ENCODE measurements at regions not wholly inside any gene's neighbourhood (a gene's known extent, or its start where the extent isn't known, plus 50 kb on each side); places are given as distances from the start of the nearest gene placed in this dataset.

- no peaks in the 10 kb centered on the region for H4K20me1 ChIP-seq (ENCODE audit: insufficient read depth, low read depth, low read length)
- no peaks in the 10 kb centered on the region for H3K9me2 ChIP-seq (replicated peaks; ENCODE audit: insufficient read depth, low read length)
Observed at GRCh38 chr13:103958691-103959090, 892.5 kb upstream of the SLC10A2 start.

GRCh38 chr13:103957939-103958338 lies 891.7 kb upstream of the SLC10A2 start:
- no peak overlapping the region for H3K27ac ChIP-seq (ENCODE audit: low read length)
- H3K4me2 ChIP-seq (ENCODE audit: low read depth, low read length, poor library complexity, severe bottlenecking): no peak overlapping the region
- no peak for DNase-seq
- peaks cover 41% of the 10 kb centered on the region for H3K9me3 ChIP-seq (ENCODE audit: low read length)
- H3K9ac ChIP-seq (ENCODE audit: low read length): no peak overlapping the region
- H3K79me2 ChIP-seq (ENCODE audit: low read length): no peaks in the 10 kb centered on the region
- no peak overlapping the region for H3K4me3 ChIP-seq (ENCODE audit: low read length)
- no peak overlapping the region for H2AFZ ChIP-seq (ENCODE audit: low read length)
- no peaks in the 10 kb centered on the region for H3K27me3 ChIP-seq (ENCODE audit: low read length)
- H4K20me1 ChIP-seq (ENCODE audit: insufficient read depth, low read depth, low read length): no peaks in the 10 kb centered on the region
- no peaks in the 10 kb centered on the region for H3K36me3 ChIP-seq (ENCODE audit: insufficient read depth, low read length)
- no peaks in the 10 kb centered on the region for H3K4me1 ChIP-seq (ENCODE audit: low read length)
- no peaks in the 10 kb centered on the region for H3K9me2 ChIP-seq (replicated peaks; ENCODE audit: insufficient read depth, low read length)

More at GRCh38 chr13:103958691-103959090, 892.5 kb upstream of the SLC10A2 start:
- DNase-seq: no peak
- Histone ChIP-seq H3K9ac (ENCODE audit: low read length) (no peak overlapping the region), H3K4me1 (ENCODE audit: low read length) (no peaks in the 10 kb centered on the region), H3K9me3 (ENCODE audit: low read length) (peaks cover 42% of the 10 kb centered on the region), H3K4me2 (ENCODE audit: low read depth, low read length, poor library complexity, severe bottlenecking) (no peak overlapping the region), H3K4me3 (ENCODE audit: low read length) (no peak overlapping the region), H2AFZ (ENCODE audit: low read length) (no peak overlapping the region), H3K27ac (ENCODE audit: low read length) (no peak overlapping the region), H3K27me3 (ENCODE audit: low read length) (no peaks in the 10 kb centered on the region), H3K36me3 (ENCODE audit: insufficient read depth, low read length) (no peaks in the 10 kb centered on the region), H3K79me2 (ENCODE audit: low read length) (no peaks in the 10 kb centered on the region)

GRCh38 chr13:103953859-103954258 lies 887.6 kb upstream of the SLC10A2 start:
- Histone ChIP-seq H4K20me1 (ENCODE audit: insufficient read depth, low read depth, low read length) (no peaks in the 10 kb centered on the region), H3K9me2 (replicated peaks; ENCODE audit: insufficient read depth, low read length) (no peaks in the 10 kb centered on the region), H3K4me2 (ENCODE audit: low read depth, low read length, poor library complexity, severe bottlenecking) (no peak overlapping the region), H3K4me3 (ENCODE audit: low read length) (no peak overlapping the region), H3K79me2 (ENCODE audit: low read length) (no peaks in the 10 kb centered on the region), H3K9me3 (ENCODE audit: low read length) (peaks cover 26% of the 10 kb centered on the region), H3K9ac (ENCODE audit: low read length) (no peak overlapping the region), H3K27ac (ENCODE audit: low read length) (no peak overlapping the region), H3K27me3 (ENCODE audit: low read length) (no peaks in the 10 kb centered on the region), H3K36me3 (ENCODE audit: insufficient read depth, low read length) (no peaks in the 10 kb centered on the region), H3K4me1 (ENCODE audit: low read length) (no peaks in the 10 kb centered on the region), H2AFZ (ENCODE audit: low read length) (no peak overlapping the region)
- no peak for DNase-seq

GRCh38 chr13:103952183-103952582 lies 886.0 kb upstream of the SLC10A2 start:
- Histone ChIP-seq H2AFZ (ENCODE audit: low read length) (no peak overlapping the region), H3K9me3 (ENCODE audit: low read length) (peaks cover 19% of the 10 kb centered on the region), H3K36me3 (ENCODE audit: insufficient read depth, low read length) (no peaks in the 10 kb centered on the region), H3K4me2 (ENCODE audit: low read depth, low read length, poor library complexity, severe bottlenecking) (no peak overlapping the region), H4K20me1 (ENCODE audit: insufficient read depth, low read depth, low read length) (no peaks in the 10 kb centered on the region), H3K4me1 (ENCODE audit: low read length) (no peaks in the 10 kb centered on the region), H3K27me3 (ENCODE audit: low read length) (no peaks in the 10 kb centered on the region), H3K79me2 (ENCODE audit: low read length) (no peaks in the 10 kb centered on the region), H3K4me3 (ENCODE audit: low read length) (no peak overlapping the region), H3K27ac (ENCODE audit: low read length) (no peak overlapping the region), H3K9ac (ENCODE audit: low read length) (no peak overlapping the region), H3K9me2 (replicated peaks; ENCODE audit: insufficient read depth, low read length) (no peaks in the 10 kb centered on the region)
- no peak for DNase-seq

GRCh38 chr13:103948426-103948825 lies 882.2 kb upstream of the SLC10A2 start:
- Histone ChIP-seq H3K4me3 (ENCODE audit: low read length) (no peak overlapping the region), H3K4me1 (ENCODE audit: low read length) (no peaks in the 10 kb centered on the region), H3K79me2 (ENCODE audit: low read length) (no peaks in the 10 kb centered on the region), H3K9me2 (replicated peaks; ENCODE audit: insufficient read depth, low read length) (no peaks in the 10 kb centered on the region), H3K27ac (ENCODE audit: low read length) (no peak overlapping the region), H3K27me3 (ENCODE audit: low read length) (no peaks in the 10 kb centered on the region), H3K36me3 (ENCODE audit: insufficient read depth, low read length) (no peaks in the 10 kb centered on the region), H4K20me1 (ENCODE audit: insufficient read depth, low read depth, low read length) (no peaks in the 10 kb centered on the region), H3K9ac (ENCODE audit: low read length) (no peak overlapping the region), H2AFZ (ENCODE audit: low read length) (no peak overlapping the region), H3K4me2 (ENCODE audit: low read depth, low read length, poor library complexity, severe bottlenecking) (no peak overlapping the region), H3K9me3 (ENCODE audit: low read length) (peaks cover 6% of the 10 kb centered on the region)
- DNase-seq: no peak

GRCh38 chr13:103945836-103946235 lies 879.6 kb upstream of the SLC10A2 start:
- Histone ChIP-seq H3K27ac (ENCODE audit: low read length) (no peak overlapping the region), H3K9ac (ENCODE audit: low read length) (no peak overlapping the region), H3K27me3 (ENCODE audit: low read length) (no peaks in the 10 kb centered on the region), H3K4me3 (ENCODE audit: low read length) (no peak overlapping the region), H3K79me2 (ENCODE audit: low read length) (no peaks in the 10 kb centered on the region), H4K20me1 (ENCODE audit: insufficient read depth, low read depth, low read length) (no peaks in the 10 kb centered on the region), H3K36me3 (ENCODE audit: insufficient read depth, low read length) (no peaks in the 10 kb centered on the region), H3K4me1 (ENCODE audit: low read length) (no peaks in the 10 kb centered on the region), H3K4me2 (ENCODE audit: low read depth, low read length, poor library complexity, severe bottlenecking) (no peak overlapping the region), H3K9me2 (replicated peaks; ENCODE audit: insufficient read depth, low read length) (no peaks in the 10 kb centered on the region), H2AFZ (ENCODE audit: low read length) (no peak overlapping the region), H3K9me3 (ENCODE audit: low read length) (no peaks in the 10 kb centered on the region; the same call in 1 of the 2 replicates)
- no peak for DNase-seq

- no peak overlapping the region for H2AFZ ChIP-seq (ENCODE audit: low read length)
- H3K4me3 ChIP-seq (ENCODE audit: low read length): no peak overlapping the region
- no peaks in the 10 kb centered on the region for H4K20me1 ChIP-seq (ENCODE audit: insufficient read depth, low read depth, low read length)
- H3K27me3 ChIP-seq (ENCODE audit: low read length): no peaks in the 10 kb centered on the region
- no peak overlapping the region for H3K9ac ChIP-seq (ENCODE audit: low read length)
- H3K4me2 ChIP-seq (ENCODE audit: low read depth, low read length, poor library complexity, severe bottlenecking): no peak overlapping the region
- no peaks in the 10 kb centered on the region for H3K79me2 ChIP-seq (ENCODE audit: low read length)
- H3K27ac ChIP-seq (ENCODE audit: low read length): no peak overlapping the region
- DNase-seq: no peak
- H3K9me2 ChIP-seq (replicated peaks; ENCODE audit: insufficient read depth, low read length): no peaks in the 10 kb centered on the region
- H3K4me1 ChIP-seq (ENCODE audit: low read length): no peaks in the 10 kb centered on the region
- no peaks in the 10 kb centered on the region for H3K36me3 ChIP-seq (ENCODE audit: insufficient read depth, low read length)
- H3K9me3 ChIP-seq (ENCODE audit: low read length): peaks cover 9% of the 10 kb centered on the region
Observed at GRCh38 chr13:103941506-103942140, 875.4 kb upstream of the SLC10A2 start.

GRCh38 chr13:103935117-103935516 lies 868.9 kb upstream of the SLC10A2 start:
- no peak overlapping the region for H3K9ac ChIP-seq (ENCODE audit: low read length)
- no peaks in the 10 kb centered on the region for H3K4me1 ChIP-seq (ENCODE audit: low read length)
- no peak overlapping the region for H2AFZ ChIP-seq (ENCODE audit: low read length)
- no peaks in the 10 kb centered on the region for H3K9me2 ChIP-seq (replicated peaks; ENCODE audit: insufficient read depth, low read length)
- peaks cover 16% of the 10 kb centered on the region for H3K9me3 ChIP-seq (ENCODE audit: low read length)
- no peak overlapping the region for H3K4me3 ChIP-seq (ENCODE audit: low read length)
- H4K20me1 ChIP-seq (ENCODE audit: insufficient read depth, low read depth, low read length): no peaks in the 10 kb centered on the region
- no peaks in the 10 kb centered on the region for H3K36me3 ChIP-seq (ENCODE audit: insufficient read depth, low read length)
- no peak overlapping the region for H3K4me2 ChIP-seq (ENCODE audit: low read depth, low read length, poor library complexity, severe bottlenecking)
- H3K79me2 ChIP-seq (ENCODE audit: low read length): no peaks in the 10 kb centered on the region
- no peak overlapping the region for H3K27ac ChIP-seq (ENCODE audit: low read length)
- no peak for DNase-seq
- H3K27me3 ChIP-seq (ENCODE audit: low read length): no peaks in the 10 kb centered on the region
